Fibroblast of gingiva (primary cell): ENCODE measurements at regions not wholly inside any gene's neighbourhood (a gene's known extent, or its start where the extent isn't known, plus 50 kb on each side); places are given as distances from the start of the nearest gene placed in this dataset.
"Not testable (repeated sequence)": the region's sequence is repeated elsewhere in the genome, so short reads cannot be mapped to it uniquely, and the experiment has no call there.

Experiments used
- DNase-seq: peaks from one replicate; pipeline ENCODE4 v3.0.0-alpha.2; 2011; ENCODE audit warnings: low read depth

DNA sequence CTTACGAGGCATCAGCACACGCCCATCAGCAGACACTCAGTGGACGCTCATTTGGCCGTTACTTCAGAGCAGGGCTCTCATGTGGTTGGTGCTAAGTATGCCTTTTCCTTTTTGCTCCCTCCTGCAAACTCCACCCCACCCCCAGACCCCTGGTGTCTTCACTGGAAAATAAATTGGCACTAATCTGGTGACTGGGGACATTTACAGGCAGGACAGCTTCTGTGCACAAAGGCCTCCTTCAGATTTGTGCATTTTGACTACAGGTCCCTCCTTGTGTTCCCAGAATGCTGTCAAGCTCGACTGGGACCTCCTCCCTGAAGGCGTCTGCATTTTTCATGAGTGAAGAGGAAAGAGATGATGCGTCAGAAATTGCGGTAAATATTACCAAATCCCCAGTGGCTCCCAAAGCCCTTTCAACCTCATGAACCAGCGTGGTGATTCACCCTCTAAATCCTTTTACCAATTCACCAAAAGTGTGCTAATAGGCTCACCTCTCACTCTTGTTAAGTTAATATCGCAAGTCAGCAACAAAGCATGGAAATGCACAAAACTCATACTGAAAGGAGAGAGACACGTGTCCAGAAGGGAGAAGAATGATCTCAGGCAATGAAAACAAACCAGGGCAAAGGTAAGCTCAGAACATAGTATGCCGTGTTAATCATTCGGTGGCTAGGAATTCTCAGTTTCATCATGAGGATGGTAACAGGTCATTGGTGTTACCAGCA is 119.0 kb downstream of the NKX6-1 start:
- peak; percentile 46 for DNase-seq

GRCh38 chr4:84378983-84379382 is 120.1 kb downstream of the NKX6-1 start:
- no peak for DNase-seq

DNA sequence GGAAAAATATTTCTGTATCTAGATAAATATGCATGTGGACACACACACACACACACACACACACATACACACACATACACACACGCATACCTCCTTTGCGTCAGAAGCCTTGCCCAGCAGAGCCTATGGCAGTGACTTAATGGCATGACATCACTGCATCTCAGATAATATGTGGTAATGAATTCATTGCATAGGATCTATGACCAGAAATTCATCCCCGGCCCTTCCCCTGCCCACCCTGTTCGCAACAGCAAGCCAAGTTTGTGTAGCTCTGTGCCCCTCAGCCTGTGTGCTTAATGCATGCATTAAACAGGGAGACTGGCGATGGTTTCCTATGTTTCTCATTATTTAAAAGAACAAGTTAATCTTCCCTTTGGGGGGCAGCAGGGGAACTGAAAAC is 120.7 kb downstream of the NKX6-1 start:
- no peak for DNase-seq

DNA sequence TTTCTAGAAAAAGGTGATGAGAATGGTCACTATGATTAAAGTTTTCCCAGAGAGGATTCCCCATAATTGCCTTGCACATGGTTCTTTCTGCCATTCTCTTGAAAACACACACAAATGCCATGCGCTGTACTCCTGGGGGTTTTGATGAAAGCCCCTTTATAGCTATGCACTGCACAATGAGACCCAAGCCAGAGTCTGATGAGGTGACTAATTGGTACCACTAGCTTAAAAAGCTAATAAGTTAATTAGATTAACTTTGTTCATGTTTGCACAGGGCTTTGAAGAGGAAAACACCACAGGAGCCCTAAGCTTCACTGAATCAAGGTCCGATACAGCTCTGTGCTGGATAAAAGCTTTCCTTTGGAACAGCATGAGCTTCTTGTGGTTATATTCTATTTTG is 132.2 kb downstream of the NKX6-1 start:
- DNase-seq = no peak

GRCh38 chr4:84366161-84366560 is 132.9 kb downstream of the NKX6-1 start:
- DNase-seq = no peak

DNA sequence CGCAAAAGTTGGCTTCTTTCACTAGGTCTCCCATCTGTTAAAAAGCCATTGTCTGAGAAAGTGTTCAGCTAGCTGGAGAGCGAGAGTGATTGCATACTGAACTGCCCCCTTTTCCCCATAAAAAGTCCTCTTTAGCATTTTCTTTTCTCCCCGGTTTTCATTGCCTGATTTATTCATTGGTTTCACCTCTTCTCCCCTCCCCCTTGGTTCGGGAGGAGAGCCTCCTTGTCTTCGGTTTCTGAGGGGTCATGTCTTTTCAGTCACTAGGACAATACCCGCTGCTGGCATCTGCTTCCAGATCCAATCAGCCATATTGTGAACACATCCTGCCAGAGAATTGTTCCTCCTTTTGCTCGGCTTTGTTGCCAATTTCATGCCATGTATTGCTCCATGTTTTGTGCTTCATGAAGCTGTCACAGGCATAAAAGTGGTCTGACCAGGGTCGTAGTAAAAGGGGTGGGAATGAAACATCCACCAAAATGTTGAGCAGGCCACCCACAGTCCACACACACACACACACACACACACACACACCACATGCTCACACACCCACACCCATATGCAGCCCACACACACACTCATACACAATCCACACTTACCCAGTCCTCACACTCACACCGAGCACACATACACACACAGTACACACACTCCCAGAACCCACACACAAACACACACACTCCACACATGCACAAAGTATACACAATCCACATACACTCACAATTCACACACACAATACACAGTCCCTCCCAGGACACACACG is 136.0 kb downstream of the NKX6-1 start:
- DNase-seq = no peak

DNA sequence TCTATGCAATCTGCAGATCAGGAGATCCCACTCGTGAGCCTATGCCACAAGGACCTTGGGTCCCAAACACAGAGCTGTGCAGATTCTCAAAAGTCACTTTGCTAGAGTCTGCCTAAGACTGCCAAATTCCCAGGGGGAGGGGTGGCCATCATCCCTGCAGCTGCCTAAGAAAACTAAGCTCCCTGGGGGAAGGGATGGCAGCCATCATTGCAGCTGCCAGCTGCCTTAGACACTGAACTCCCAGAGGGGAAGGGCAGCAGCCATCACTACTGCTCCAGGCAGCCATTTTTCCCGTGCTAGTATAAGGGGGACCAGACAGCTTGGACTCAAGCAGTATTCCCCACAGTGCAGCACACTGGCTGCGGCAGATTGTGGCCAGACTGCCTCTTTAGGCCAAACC is 156.9 kb downstream of the NKX6-1 start:
- no peak for DNase-seq

DNA sequence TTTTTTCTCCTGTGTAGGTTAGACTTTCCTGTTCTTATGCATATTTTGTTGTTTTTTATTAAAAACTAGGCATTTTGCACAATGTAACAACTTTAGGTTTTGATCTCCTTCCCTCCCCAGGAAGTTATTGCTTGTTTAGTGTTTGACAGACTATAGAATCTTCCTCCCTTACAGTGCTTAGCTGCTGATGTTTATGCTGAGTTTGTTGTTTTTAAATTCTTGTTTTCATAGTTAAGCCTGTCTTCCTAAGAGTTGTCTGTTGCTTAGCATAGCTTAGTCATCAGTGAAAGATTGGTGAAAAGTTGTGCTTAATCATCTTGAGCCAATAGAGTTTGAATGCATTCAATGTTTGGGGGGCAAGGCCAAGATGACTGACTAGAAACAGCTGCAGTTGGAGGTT is 157.5 kb downstream of the NKX6-1 start:
- no peak for DNase-seq

- DNase-seq = no peak
Observed at GRCh38 chr4:84338367-84338766, 160.7 kb downstream of the NKX6-1 start.

- no peak for DNase-seq
Observed at GRCh38 chr4:84336964-84337705, 162.0 kb downstream of the NKX6-1 start.

DNA sequence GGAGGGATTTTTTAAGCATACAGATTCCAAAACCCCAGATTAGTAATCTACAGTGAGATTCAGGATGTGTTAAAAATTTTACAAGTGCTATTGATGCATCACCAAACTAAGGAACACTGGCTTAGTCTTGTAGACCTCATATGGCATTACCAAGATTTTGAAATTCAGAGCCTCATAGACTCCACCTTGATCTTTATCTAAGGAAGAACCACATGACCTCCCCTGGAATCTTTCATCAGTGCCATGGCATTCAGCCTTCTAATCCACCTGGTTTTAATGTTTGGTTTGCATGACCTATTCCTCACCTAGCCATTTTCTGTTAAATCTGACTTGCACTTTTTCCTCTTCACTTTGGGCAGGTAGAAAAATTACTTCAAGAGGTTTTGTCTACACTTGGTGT is 171.6 kb downstream of the NKX6-1 start:
- DNase-seq = no peak

DNA sequence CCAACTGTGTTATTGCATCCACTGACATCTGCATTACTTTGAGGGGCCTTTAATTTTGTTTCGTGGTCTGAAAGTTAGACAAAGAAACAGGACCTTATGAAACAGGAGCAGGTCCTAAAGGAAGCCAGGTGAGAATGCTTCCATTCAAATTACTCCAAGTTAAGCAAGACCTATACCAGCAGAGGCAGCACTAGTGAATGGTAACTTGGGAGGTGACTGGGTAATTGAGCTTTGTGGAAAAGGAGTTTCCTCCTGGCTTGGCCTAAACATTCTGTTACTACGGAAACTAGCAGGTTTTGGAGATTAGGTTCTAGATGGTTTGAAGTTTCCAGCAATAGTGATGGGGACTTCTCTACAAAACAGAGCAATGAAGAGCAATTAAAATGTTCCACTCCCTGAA is 173.5 kb downstream of the NKX6-1 start:
- DNase-seq = no peak

- no peak for DNase-seq
Observed at GRCh38 chr4:84324303-84325245, 174.5 kb downstream of the NKX6-1 start.

DNA sequence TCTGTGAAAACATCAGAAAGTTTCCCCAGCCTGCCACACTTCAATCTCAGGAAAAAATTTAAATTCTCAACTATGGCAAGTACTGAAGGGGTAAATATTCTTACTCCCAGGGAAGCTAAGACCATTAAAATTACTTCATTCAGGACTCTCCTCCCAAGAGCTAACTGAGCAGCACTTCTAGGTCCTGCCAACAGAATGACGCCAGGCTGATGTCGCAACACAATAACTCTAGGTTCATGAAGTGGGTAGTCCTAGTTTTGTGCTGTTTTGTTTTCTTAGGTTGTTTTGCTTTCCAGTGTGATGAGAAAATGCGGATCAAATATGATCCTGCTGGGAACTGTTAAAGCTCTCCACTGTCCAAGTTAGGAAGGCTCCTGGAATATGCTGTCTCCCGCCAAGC is 180.0 kb downstream of the NKX6-1 start:
- peak; percentile 67 for DNase-seq

DNA sequence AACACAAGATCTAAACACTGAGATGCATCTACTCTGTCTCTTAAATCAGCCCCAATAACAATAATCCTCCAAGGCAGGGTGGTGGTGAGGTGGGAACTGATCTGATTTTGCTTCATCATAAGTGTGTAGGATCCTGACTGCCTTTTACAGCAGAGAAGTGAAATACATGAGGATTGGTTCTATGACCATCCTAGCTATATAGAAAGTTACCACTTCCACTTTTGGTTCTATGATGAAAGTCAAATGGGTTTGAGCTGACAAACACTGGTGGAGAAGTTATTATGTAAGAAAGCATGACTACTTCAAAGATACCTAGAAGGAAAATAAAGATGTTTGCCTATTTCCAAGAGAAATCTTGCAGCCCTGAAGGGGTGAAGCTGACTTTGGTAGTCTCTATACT is 181.6 kb downstream of the NKX6-1 start:
- no peak for DNase-seq

DNA sequence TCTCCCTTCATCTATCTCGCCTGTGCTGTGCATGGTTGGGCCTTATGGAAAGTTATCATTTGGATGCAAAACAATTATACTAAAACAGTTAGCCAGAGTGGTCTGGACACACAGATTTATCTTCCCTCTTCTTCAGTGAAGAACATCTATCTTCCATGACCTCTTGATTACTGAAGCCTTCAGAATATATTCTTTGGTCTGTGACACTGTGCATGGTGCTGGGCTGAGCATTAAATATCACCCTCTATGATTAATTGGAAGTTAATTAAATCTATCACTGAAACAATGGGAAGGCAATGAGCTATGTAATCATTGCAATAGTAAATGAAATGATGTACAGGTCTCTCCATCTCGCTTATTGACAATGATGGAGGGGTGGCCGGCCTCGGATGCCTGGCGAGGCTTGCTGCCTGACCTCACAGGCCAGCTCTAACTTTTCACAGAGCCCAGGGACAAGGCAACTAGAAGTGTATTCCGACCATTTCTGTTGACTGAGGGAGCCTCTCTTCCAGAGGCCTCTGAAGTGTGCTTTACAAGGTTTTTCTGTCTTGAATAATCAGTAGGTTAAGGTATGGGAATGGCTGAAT is 186.6 kb downstream of the NKX6-1 start:
- DNase-seq = no peak

GRCh38 chr4:84309191-84309590 is 189.9 kb downstream of the NKX6-1 start:
- DNase-seq = no peak

GRCh38 chr4:84298719-84299254 is 200.3 kb downstream of the NKX6-1 start:
- not testable (repeated sequence) for DNase-seq

DNA sequence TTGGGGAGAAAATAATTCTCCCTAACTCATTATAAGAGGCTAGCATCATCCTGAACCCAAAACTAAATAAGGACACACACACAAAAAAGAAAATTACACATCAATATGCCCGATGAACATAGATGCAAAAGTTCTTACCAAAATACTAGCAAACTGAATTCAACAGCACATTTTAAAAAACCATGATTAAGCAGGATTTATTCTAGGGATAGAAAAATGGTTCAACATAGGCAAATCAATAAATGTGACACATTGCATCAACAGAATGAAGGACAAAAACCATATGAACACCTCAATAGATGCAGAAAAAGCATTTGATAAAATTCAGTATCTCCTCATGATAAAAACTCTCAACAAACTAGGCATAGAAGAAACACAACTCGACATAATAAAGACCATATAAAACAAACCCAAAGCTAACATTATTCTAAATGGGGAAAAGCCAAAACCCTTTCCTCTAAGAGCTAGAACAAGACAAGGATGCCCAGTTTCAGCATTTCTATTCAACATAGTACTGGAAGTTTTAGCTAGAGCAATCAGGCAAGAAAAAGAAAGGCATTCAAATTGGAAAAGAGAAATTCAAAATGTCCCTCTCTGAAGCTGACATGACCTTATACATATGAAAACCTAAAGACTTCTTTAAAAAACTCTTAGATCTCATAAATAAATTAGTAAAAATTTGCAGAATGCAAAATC is 200.9 kb downstream of the NKX6-1 start:
- DNase-seq = no peak

GRCh38 chr4:84291969-84292368 is 207.1 kb downstream of the NKX6-1 start:
- DNase-seq = no peak

DNA sequence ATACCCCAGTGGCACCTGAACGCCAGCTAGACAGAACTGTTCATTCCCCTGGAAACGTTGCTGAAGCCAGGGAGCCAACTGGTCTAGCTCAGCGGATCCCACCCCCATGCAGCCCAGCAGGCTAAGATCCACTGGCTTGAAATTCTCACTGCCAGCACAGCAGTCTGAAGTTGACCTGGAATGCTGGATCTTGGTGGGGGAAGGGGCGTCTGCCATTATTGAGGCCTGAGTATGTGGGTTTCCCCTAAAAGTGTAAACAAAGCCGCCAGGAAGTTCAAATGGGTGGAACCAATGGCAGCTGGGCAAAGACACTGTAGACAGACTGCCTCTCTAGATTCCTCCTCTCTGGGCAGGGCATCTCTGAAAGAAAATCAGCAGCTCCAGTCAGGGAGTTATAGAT is 213.0 kb downstream of the NKX6-1 start:
- no peak for DNase-seq
